C1 segment of cervical spinal cord (tissue), 14 donors: ENCODE measurements at regions not wholly inside any gene's neighbourhood (a gene's known extent, or its start where the extent isn't known, plus 50 kb on each side); places are given as distances from the start of the nearest gene placed in this dataset.
"Not testable (repeated sequence)": the region's sequence is repeated elsewhere in the genome, so short reads cannot be mapped to it uniquely, and the experiment has no call there.

Experiments
- DNase-seq, 14 donors: peaks; one replicate each; lab custom pipeline; 2025; lab: John Stamatoyannopoulos, UW

- no peak for DNase-seq
These were observed 85.7 kb upstream of the AK4 start for GRCh38 chr1:65062339-65062738.

- peak in 1 of 14 donors; percentile 21 for DNase-seq
These were observed 85.0 kb upstream of the AK4 start for GRCh38 chr1:65063025-65063424.

- no peak for DNase-seq
These were observed 83.0 kb upstream of the AK4 start for GRCh38 chr1:65064981-65065380.

- peak in 9 of 14 donors; percentile 42 to 71 (median 64) for DNase-seq
These were observed 82.2 kb upstream of the AK4 start for GRCh38 chr1:65065524-65066418.

- no peak for DNase-seq
These were observed 81.6 kb upstream of the AK4 start for GRCh38 chr1:65066419-65066765.

- DNase-seq: peak; percentile 46 to 88 (median 78)
These were observed 81.1 kb upstream of the AK4 start for GRCh38 chr1:65066766-65067490.

GRCh38 chr1:65067491-65068201 lies 80.4 kb upstream of the AK4 start:
- peak in 13 of 14 donors; percentile 12 to 88 (median 79) for DNase-seq

GRCh38 chr1:65068202-65069010 lies 79.6 kb upstream of the AK4 start:
- DNase-seq: peak in 4 of 14 donors; percentile 30 to 70 (median 56)

- DNase-seq: no peak
These were observed 78.9 kb upstream of the AK4 start for GRCh38 chr1:65069011-65069565.

GRCh38 chr1:65072845-65073244 lies 75.2 kb upstream of the AK4 start:
- peak in 1 of 14 donors; percentile 21 for DNase-seq

- DNase-seq: peak in 2 of 14 donors; percentile 24 to 27
These were observed 72.7 kb upstream of the AK4 start for GRCh38 chr1:65075123-65075976.

GRCh38 chr1:65077369-65077768 lies 70.6 kb upstream of the AK4 start:
- DNase-seq: no peak

- DNase-seq: no peak
These were observed 68.1 kb upstream of the AK4 start for GRCh38 chr1:65079941-65080340.

- no peak for DNase-seq
These were observed 65.5 kb upstream of the AK4 start for GRCh38 chr1:65082346-65083040.

- no peak for DNase-seq
These were observed 64.6 kb upstream of the AK4 start for GRCh38 chr1:65083263-65083896.

GRCh38 chr1:65084066-65084465 lies 63.9 kb upstream of the AK4 start:
- no peak for DNase-seq

GRCh38 chr1:65087519-65087918 lies 60.5 kb upstream of the AK4 start:
- not testable (repeated sequence) for DNase-seq

- DNase-seq: no peak
These were observed 57.6 kb upstream of the AK4 start for GRCh38 chr1:65090406-65090805.

- DNase-seq: no peak
These were observed 55.3 kb upstream of the AK4 start for GRCh38 chr1:65092691-65093090.
